HG03378 (cell line): ENCODE measurements at regions not wholly inside any gene's neighbourhood (a gene's known extent, or its start where the extent isn't known, plus 50 kb on each side); places are given as distances from the start of the nearest gene placed in this dataset.

Experiments
- ATAC-seq: cut with Tn5 transposase; IDR thresholded peaks from one replicate; pipeline ENCODE4 v1.9.1; 2021; ENCODE audit warnings: mild to moderate bottlenecking, moderate library complexity; ENCODE audit not compliant: unreplicated experiment

DNA sequence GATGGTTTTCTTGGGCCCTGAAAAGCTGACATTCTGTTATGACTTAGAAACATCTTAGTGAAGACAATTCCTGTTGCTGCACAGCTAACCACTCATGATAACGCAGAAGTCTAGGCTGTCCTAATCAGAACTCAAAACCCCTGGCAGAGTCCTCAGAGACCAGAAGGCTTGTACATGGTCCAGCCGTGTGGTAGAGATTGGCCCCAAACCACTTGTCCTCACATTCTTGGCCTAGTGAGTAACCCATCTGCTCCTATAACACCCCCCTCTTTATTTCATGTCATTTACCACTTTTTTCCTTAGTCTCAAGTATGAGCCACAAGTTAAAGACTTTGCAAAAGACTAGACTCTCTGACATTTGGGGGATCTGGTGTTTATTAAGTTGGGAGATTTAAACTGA lies 116.5 kb upstream of the ADAMTS18 start:
- no peak for ATAC-seq

- ATAC-seq: no peak
Observed at GRCh38 chr16:77553130-77553529, 118.3 kb upstream of the ADAMTS18 start.

DNA sequence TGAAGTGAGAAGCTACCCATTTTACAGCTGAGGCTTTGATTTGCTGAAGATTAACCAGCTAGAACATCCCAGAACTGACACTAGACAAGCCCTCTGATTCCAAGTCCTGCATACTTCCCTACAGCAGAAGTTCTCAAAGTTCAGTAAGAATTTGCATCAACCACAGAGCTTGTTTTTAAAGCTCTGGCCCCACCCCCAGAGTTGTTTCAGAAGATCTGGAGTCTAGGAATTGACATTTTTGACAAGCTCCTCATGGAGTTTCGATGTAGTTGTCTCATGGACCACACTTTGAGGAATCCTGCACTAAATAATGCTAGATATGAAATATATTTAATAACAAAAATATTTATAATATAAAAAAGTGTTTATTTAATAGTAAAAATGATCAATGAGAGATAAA lies 120.3 kb upstream of the ADAMTS18 start:
- ATAC-seq: no peak

- no peak for ATAC-seq
Observed at GRCh38 chr16:77555791-77556190, 121.0 kb upstream of the ADAMTS18 start.

GRCh38 chr16:77556201-77556873 lies 121.5 kb upstream of the ADAMTS18 start:
- no peak for ATAC-seq

DNA sequence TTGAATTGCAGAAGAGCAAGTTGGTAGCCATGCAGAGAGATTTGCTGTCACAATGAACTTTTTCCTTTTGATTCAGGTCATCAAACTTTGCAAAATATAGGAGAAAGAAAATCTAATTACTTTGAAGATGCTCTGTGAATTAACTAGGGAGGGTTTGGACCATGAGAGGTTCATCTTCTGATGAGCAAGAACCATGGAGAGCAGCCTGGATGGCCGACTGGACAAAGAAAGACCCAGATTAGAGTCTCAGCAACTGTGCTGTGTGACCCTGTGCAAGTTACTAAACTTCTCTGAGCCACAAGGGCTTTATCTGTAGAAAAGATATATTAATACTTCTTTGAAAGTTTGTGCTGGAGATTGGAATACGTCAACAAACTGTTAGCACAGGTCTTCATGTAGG lies 122.6 kb upstream of the ADAMTS18 start:
- no peak for ATAC-seq

- ATAC-seq: no peak
Observed at GRCh38 chr16:77558786-77559185, 124.0 kb upstream of the ADAMTS18 start.

GRCh38 chr16:77562497-77562896 lies 127.7 kb upstream of the ADAMTS18 start:
- ATAC-seq: no peak

- ATAC-seq: no peak
Observed at GRCh38 chr16:77564791-77565390, 130.1 kb upstream of the ADAMTS18 start.

- ATAC-seq: no peak
Observed at GRCh38 chr16:77569406-77569805, 134.6 kb upstream of the ADAMTS18 start.

DNA sequence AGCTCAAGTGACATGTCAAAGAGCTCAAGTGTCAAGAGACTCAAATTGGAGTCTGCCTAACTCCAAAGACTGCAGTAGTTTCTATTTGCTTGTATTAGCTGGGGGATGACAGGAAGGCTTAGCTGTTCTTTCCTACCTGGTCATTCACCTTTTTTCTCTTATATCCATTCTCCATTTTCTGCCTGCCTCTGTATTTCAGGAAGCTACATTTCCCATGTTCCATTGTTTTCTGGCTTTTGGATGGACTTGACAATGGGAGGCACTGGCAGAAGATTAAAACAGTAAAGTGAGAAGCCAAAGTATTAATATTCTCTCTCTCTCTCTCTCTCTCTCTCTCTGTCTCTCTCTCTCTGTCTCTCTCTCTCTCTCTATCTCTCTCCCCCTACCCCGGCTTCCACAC lies 135.7 kb upstream of the ADAMTS18 start:
- no peak for ATAC-seq

GRCh38 chr16:77571115-77571862 lies 136.5 kb upstream of the ADAMTS18 start:
- ATAC-seq: no peak

DNA sequence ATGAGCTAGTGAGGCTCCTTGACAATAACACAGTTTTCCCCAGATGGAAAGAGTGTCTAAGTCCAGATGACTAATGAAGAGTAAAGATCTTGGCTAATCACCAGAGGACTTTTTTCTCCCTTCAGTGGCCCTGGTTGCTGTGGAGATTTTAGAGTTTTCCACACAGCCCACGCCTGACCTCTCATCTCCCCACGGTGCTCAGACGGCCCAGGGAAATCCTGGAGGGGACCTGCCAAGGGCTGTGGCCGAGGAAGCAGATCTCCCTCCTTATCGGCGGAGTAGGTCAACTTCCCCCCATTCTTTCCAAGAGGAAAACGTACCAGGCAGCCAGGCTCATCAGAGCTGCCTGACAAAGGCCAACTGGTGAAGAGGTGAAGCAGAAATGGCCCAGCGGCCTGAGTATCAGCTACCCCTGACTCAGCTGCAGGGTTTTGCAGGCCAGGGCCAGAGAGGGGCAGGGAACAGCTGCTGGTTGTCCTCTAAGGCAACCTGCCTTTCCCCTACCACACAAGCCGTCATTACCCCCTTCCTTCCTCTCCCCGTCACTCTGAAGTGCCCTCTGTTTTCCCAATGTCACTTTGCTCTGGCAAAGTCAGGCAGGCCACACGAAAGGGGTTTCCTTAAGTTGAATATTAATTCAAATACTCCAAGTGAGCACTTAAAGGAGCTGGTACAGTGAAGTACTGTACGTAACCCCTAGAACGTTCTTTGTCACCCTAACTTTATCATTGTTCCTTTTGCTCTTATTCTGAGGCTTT lies 140.2 kb upstream of the ADAMTS18 start:
- no peak for ATAC-seq

GRCh38 chr16:77579351-77579891 lies 142.9 kb upstream of the NUDT7 start:
- no peak for ATAC-seq

DNA sequence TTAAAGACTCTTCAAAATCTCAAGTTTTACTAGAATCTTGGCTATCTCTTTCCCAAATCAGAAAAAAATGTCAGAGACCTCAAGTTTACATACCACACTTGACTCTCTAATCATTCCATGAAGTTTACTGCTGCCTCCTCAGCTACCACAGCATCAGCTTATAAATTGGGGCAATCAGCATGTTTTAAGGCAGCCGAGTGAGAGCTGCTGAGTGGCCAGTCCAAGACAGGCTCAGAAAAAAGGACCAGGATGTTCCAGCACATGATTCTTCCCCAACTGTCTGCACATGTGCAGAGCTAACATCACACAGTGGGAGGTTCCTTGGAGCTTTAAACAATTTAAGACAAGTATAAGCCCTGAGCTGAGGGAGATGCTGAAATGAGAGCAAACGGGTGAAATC lies 140.6 kb upstream of the NUDT7 start:
- ATAC-seq: no peak

- ATAC-seq: no peak
Observed at GRCh38 chr16:77584205-77584859, 138.0 kb upstream of the NUDT7 start.

- no peak for ATAC-seq
Observed at GRCh38 chr16:77585379-77586251, 136.7 kb upstream of the NUDT7 start.

DNA sequence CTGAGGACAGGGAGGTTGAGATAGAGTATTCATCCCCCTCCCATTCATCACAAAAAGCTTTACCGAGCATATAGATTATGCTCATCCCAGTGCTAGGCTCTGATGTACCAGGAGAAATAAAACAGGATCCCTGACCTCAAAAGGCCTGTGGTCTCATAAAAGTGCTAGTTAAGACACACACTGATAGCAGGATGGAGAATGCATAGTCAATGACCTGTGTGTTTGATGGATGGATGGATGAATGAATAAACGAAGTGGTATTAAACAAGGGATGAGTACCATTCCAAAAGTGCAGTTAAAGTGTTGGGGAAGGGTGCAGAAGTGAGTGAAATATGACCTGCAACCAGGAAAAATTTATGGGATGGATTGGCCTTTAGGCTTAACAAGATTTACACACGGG lies 133.9 kb upstream of the NUDT7 start:
- no peak for ATAC-seq

DNA sequence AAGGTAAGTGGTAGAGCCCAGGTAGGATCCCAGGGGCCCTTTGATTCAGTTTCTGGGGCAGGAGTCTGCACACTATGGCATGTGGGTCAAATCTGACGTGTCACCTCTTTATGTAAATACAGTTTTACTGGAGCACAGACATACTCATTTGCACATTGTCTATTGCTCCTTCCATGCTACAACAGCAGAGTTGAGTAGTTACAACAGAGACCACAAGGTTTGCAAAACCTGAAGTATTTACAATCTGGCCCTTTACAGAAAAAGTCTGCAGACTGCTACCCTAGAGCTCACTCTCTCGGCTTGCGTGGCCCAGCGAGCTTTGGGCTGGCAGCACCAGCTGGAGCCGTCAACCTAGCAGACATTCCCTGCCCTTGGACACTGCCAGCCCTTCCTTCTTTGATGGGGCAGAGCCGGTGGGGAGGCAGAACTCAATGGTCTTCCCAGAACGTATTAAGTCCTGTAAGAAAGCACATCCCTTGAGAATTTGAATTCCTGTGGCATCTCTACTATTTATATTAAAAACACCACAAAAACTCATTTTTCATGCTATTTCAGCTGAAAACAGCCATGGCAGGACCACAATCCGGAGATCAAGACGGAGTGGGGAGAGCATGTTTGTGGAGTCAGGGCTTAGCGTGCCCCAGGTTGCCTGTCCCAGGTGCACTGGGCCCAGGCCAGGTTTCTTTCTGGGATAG lies 133.1 kb upstream of the NUDT7 start:
- no peak for ATAC-seq
